HT1080 (cell line): ENCODE measurements at regions not wholly inside any gene's neighbourhood (a gene's known extent, or its start where the extent isn't known, plus 50 kb on each side); places are given as distances from the start of the nearest gene placed in this dataset.
"Not testable (repeated sequence)": the region's sequence is repeated elsewhere in the genome, so short reads cannot be mapped to it uniquely, and the experiment has no call there.

Source experiments
- DNase-seq: peaks from one replicate; pipeline ENCODE4 v3.0.0-alpha.2; 2015; ENCODE audit warnings: low read depth

- DNase-seq, result not testable (repeated sequence)
Observed at GRCh38 chr9:2394087-2394741, 227.4 kb upstream of the VLDLR start.

- DNase-seq, result no peak
Observed at GRCh38 chr9:2395814-2396612, 225.6 kb upstream of the VLDLR start.

GRCh38 chr9:2396622-2397285 lies 224.8 kb upstream of the VLDLR start:
- DNase-seq, result no peak

GRCh38 chr9:2397875-2398274 lies 223.7 kb upstream of the VLDLR start:
- DNase-seq, result not testable (repeated sequence)

- not testable (repeated sequence) for DNase-seq
Observed at GRCh38 chr9:2401746-2402145, 219.8 kb upstream of the VLDLR start.

GRCh38 chr9:2403701-2404100 lies 217.9 kb upstream of the VLDLR start:
- no peak for DNase-seq

GRCh38 chr9:2406252-2406651 lies 215.3 kb upstream of the VLDLR start:
- DNase-seq, result no peak

- no peak for DNase-seq
Observed at GRCh38 chr9:2407450-2407849, 214.1 kb upstream of the VLDLR start.

GRCh38 chr9:2411459-2412215 lies 209.9 kb upstream of the VLDLR start:
- DNase-seq, result peak; percentile 8

GRCh38 chr9:2413160-2413805 lies 208.3 kb upstream of the VLDLR start:
- no peak for DNase-seq

- DNase-seq, result no peak
Observed at GRCh38 chr9:2414465-2414864, 207.1 kb upstream of the VLDLR start.

GRCh38 chr9:2415326-2415725 lies 206.3 kb upstream of the VLDLR start:
- no peak for DNase-seq

GRCh38 chr9:2417730-2418129 lies 203.9 kb upstream of the VLDLR start:
- DNase-seq, result no peak

- DNase-seq, result peak; percentile 30
Observed at GRCh38 chr9:2418619-2419018, 203.0 kb upstream of the VLDLR start.

- DNase-seq, result no peak
Observed at GRCh38 chr9:2419347-2419746, 202.2 kb upstream of the VLDLR start.

- DNase-seq, result no peak
Observed at GRCh38 chr9:2420543-2420942, 201.0 kb upstream of the VLDLR start.

GRCh38 chr9:2424619-2425033 lies 197.0 kb upstream of the VLDLR start:
- no peak for DNase-seq

- DNase-seq, result no peak
Observed at GRCh38 chr9:2425676-2426075, 195.9 kb upstream of the VLDLR start.

- peak; percentile 27 for DNase-seq
Observed at GRCh38 chr9:2427120-2427891, 194.3 kb upstream of the VLDLR start.

- no peak for DNase-seq
Observed at GRCh38 chr9:2439957-2440356, 181.6 kb upstream of the VLDLR start.
